HT1080 (cell line): ENCODE measurements at regions not wholly inside any gene's neighbourhood (a gene's known extent, or its start where the extent isn't known, plus 50 kb on each side); places are given as distances from the start of the nearest gene placed in this dataset.
A peak's percentile ranks its signal among the peaks of the same experiment; 100 is the strongest.
"Not testable (repeated sequence)": the region's sequence is repeated elsewhere in the genome, so short reads cannot be mapped to it uniquely, and the experiment has no call there.

Experiments used
- DNase-seq: peaks from one replicate; pipeline ENCODE4 v3.0.0-alpha.2; 2015; ENCODE audit warnings: low read depth

DNA sequence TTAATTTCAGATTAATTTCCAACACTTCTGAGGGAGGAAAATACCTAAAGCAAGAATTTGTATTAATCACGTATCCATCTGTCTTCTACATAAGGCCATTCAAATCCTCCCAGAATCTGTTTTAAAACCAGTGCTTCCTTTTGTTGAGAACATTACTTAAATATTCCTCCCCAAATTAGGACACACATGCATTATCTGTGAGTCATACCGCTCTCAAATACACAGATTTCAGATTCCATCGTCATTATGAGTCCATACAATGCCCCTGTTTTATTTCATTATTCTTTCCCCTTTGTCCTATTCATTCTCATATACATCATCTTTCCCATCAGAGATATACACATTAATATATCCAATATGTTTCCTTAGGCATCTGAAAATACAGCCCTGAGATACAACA, 57.3 kb upstream of the PRSS12 start:
- DNase-seq, result peak; percentile 58

- no peak for DNase-seq
Measured at GRCh38 chr4:118417325-118417724, 64.5 kb upstream of the PRSS12 start.

DNA sequence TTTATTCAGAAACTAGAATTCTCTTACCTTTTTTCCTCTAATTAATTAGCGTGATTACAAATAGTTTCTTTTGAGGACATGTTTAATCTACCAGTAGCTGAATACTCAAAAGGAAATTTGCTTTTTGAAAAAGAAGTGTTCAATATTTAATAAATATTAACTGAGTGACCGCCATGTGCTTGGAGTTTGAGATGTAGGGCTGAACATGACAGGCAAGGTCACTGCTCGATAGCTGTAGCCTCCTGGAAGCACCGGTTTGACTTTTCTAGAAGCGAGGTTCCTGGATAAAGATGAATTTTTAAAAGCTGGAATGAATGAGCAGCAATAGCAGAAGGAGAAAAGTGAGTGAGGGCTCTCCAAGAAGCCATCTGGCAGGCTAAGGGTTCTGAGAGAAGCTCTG, 65.0 kb upstream of the PRSS12 start:
- not testable (repeated sequence) for DNase-seq

DNA sequence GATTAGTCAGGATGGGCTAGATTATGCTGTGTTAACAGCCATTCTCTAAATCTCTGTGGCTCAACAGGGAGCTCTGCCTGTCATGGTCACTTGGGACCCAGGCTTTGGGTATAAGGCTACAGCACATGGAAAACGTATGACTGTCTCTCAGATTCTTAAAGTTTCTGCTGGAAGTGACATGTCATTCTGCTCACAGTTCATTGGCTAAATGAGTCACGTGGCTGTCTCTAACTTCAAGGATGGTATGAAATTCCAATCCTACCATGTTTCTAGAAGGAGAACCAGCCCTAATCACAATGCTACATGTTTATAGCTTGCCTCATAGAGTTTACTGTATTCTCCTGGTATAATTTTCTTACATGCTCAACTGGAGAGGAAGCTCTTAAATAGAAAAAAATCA, 65.6 kb upstream of the PRSS12 start:
- DNase-seq, result not testable (repeated sequence)

- peak; percentile 34 for DNase-seq
Measured at GRCh38 chr4:118419626-118420025, 66.8 kb upstream of the PRSS12 start.

DNA sequence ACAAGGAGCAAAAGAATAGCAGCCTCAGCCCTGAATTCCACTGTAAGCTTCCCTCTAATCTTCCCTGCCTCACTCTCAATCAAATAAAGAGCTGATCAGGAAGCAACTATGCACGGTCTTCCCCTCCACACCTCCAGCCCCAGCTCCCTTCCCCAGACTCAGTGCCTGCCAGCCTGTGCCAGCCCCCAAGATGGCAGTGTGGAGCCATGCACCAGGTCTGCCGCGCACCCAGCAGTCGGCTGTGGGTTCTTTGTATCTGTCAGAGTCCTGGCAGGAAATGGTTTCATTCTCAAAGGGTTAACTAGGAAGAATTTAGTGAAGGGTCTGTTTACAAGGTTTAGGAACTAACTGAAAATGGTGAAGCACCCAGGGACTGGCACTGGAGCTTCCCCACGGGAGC, 71.3 kb upstream of the PRSS12 start:
- DNase-seq, result peak; percentile 59

DNA sequence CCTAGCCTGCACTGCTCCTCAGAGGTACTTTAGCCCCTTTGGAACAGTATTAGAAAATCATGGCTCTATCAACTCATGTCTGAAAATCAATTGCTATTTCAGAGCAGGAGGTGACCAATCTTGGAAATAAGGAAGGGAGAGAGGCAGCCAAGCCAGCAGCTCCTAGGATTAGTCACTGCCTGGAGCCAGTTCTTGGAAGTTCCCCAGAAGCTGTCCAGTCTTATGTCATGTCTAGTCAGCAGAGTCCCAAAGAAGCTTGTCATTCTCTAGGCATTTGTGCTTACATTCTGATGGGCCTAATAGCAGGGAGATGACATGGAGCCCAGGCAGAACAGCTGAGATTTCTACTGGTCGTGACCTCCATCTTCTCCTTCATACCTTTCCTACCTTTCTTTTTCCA, 76.1 kb upstream of the PRSS12 start:
- not testable (repeated sequence) for DNase-seq

- DNase-seq, result not testable (repeated sequence)
Measured at GRCh38 chr4:118432359-118432758, 79.6 kb upstream of the PRSS12 start.

DNA sequence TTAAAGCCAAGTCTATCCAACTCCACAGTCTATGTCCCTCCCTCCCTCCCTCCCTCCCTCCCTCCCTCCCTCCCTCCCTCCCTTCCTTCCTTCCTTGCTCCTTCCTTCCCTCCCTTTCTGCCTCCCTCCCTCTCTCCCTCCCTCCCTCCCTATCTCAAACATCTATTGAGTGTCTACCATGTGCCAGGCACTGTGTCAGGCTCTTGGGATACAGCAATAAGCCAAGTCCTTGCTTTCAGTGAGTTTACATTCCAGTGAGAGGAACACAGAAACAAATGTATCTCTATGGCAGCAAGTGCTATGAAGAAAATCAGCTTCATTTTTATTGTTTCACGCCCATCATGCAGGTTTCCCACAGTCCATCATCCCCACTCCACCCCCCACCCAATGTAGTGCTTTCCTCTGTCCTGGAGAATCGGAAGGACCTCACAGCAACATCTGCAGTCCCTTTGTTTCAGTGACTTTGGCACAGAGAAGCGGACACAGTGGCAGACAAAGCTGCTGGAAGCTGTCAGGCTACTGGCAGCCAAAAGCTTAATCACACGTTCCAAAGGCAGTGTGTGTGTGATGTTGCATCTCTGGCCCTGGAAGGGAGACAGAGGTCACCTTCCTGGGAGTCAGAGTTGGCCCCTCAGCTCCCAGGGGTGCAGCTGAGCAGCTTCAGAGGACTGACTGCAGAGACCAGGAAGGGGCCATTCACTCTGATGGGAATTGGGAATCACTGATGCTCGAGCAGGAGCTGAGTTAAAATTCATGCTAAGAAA, 81.0 kb upstream of the PRSS12 start:
- not testable (repeated sequence) for DNase-seq

- not testable (repeated sequence) for DNase-seq
Measured at GRCh38 chr4:118435415-118435814, 82.6 kb upstream of the PRSS12 start.

- not testable (repeated sequence) for DNase-seq
Measured at GRCh38 chr4:118442115-118442837, 89.5 kb upstream of the PRSS12 start.

DNA sequence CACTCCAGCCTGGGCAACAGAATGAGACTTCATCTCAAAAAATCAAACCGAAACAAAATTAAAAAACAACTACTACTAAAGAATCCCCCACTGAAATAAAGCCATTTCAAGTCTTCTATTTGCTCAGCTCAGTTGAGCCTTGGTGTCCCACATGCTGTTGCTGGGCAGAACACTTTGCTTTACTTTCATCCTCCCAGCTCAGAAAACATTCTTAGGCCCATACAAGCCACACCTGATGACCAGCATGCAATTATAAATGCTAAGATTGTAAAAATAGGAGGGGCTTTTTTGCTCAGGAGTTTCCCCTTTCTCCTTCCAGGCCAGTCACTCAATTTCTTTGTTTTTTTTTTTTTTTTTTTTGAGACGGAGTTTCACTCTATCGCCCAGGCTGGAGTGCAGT, 94.6 kb upstream of the PRSS12 start:
- not testable (repeated sequence) for DNase-seq

- DNase-seq, result not testable (repeated sequence)
Measured at GRCh38 chr4:118454857-118455256, 102.1 kb upstream of the PRSS12 start.

- peak; percentile 79 for DNase-seq
Measured at GRCh38 chr4:118461435-118461834, 108.6 kb upstream of the PRSS12 start.

DNA sequence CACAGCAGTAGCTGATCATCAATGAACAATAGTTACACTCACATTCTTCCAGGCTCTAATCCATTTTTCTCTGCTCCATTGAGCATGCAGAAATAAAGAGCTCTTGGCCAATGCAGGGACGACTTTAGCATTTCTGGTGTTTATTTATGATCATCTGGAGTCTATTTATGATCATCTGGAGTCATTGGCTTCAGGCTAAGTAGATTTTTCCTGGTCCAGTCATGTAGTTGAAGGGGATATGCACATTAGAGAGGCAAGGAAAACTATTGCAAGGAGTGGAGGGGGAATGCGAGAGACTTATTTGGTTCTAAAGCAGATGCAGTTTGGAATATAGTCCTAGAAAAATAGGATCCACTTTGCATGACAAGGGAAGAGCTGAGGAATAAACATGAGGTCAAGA, 113.0 kb upstream of the PRSS12 start:
- not testable (repeated sequence) for DNase-seq

DNA sequence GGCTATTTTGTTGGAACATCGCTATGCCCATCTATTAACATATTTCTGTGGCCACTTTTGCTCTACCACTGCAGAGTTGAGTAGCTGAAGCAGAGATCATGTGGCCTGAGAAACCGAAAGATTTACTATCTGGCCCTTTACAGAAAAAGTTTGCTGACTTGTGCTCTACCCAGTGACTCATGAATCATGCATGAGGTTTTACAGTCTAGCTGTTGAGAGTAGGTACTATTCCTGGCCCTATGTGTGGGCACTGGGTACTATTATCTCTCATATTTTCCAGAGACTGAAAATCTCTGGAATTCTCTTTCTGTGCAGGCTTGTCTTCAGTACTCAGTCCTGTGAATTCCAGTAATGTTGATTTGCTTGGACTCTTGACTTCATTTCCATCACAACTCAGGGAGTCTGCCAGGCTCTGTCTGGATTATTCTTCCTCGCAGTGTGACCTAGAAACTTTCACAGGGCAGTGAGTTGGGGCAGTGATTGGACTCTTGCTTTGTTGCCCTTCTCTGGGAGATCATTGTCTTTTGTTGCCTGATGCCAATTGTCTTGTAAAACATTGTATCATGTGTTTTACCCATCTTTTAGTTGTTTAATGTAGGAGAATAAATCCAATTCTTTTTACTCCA, 121.3 kb upstream of the PRSS12 start:
- DNase-seq, result peak; percentile 61

- not testable (repeated sequence) for DNase-seq
Measured at GRCh38 chr4:118474771-118475170, 122.0 kb upstream of the PRSS12 start.

GRCh38 chr4:118475901-118476300, 123.1 kb upstream of the PRSS12 start:
- DNase-seq, result not testable (repeated sequence)

GRCh38 chr4:118477826-118478225, 125.0 kb upstream of the PRSS12 start:
- peak; percentile 6 for DNase-seq

DNA sequence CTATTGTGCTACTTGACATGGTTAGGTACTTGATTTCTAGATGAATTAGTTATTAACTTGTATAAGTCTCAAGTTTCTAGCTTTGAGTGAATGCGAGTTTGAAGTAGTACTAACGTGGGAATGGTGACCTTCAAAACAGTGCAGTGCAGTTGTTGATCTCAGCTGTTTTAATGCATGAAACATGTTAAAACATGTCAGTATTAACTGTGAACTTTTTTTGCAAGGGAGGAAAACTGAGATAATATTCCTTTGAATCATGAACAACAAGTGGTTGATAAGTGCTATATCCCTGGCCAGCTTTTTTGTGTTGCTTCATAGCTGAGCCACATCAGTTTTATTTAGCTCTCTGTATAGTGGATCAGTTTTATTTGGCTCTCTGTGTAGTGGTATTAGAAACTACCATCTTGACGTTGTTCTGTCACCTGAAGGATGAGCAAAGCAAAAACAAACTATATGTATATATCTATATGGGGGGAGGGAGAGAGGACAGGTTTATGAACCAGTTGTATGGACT, 133.1 kb upstream of the PRSS12 start:
- DNase-seq, result not testable (repeated sequence)

- DNase-seq, result not testable (repeated sequence)
Measured at GRCh38 chr4:118492963-118493362, 140.2 kb upstream of the PRSS12 start.

DNA sequence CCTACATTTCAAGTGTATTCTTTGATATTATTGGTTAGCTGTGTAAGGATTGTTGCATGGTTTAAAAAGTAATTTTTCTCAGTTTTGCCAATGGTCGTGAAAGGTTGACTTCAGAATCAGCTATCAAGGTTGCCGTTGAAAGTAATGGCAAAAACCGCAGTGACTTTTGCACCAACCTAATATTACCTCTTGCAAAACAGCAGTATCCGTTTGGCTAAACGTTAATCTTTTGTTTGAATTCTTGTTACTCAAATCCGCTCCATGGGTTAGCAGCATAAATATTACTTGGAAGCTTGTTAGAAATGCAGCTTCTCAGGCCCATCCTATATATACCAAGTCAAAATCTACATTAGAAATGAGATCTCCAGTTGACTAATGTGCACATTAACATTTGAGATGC, 141.6 kb upstream of the PRSS12 start:
- not testable (repeated sequence) for DNase-seq
